ENCODE measurements at regions not wholly inside any gene's neighbourhood (a gene's known extent, or its start where the extent isn't known, plus 50 kb on each side); places are given as distances from the start of the nearest gene placed in this dataset.
A peak's percentile ranks its signal among the peaks of the same experiment; 100 is the strongest.
"Not testable (repeated sequence)": the region's sequence is repeated elsewhere in the genome, so short reads cannot be mapped to it uniquely, and the experiment has no call there.

GRCh38 chr2:132304661-132305380 lies 111.8 kb upstream of the GPR39 start:
- Mint-ChIP-seq H3K27ac (peak overlapping the region; percentile 67), H3K4me3 (peak overlapping the region; percentile 98)
- not testable (repeated sequence) for H3K36me3 Mint-ChIP-seq; H3K4me1 Mint-ChIP-seq (ENCODE audit: unreplicated experiment); H3K27me3 Mint-ChIP-seq; H3K9me3 Mint-ChIP-seq
- DNase-seq (ENCODE audit: extremely low spot score, unreplicated experiment), result peak; percentile 81
- TF ChIP-seq CTCF (conservative IDR thresholded peaks at IDR 0.05), result peak; percentile 38

- H3K27ac Mint-ChIP-seq; H3K27me3 Mint-ChIP-seq; H3K9me3 Mint-ChIP-seq; H3K36me3 Mint-ChIP-seq; DNase-seq (ENCODE audit: extremely low spot score, unreplicated experiment); H3K4me1 Mint-ChIP-seq (ENCODE audit: unreplicated experiment); H3K4me3 Mint-ChIP-seq: not testable (repeated sequence)
Measured at GRCh38 chr2:132307613-132308198, 108.9 kb upstream of the GPR39 start.

- H3K27ac Mint-ChIP-seq; H3K36me3 Mint-ChIP-seq; DNase-seq (ENCODE audit: extremely low spot score, unreplicated experiment); H3K27me3 Mint-ChIP-seq; H3K4me1 Mint-ChIP-seq (ENCODE audit: unreplicated experiment); H3K4me3 Mint-ChIP-seq; H3K9me3 Mint-ChIP-seq: not testable (repeated sequence)
Measured at GRCh38 chr2:132309203-132309602, 107.4 kb upstream of the GPR39 start.

- H3K27ac Mint-ChIP-seq; H3K9me3 Mint-ChIP-seq; H3K27me3 Mint-ChIP-seq; H3K36me3 Mint-ChIP-seq; H3K4me3 Mint-ChIP-seq; DNase-seq (ENCODE audit: extremely low spot score, unreplicated experiment); H3K4me1 Mint-ChIP-seq (ENCODE audit: unreplicated experiment): not testable (repeated sequence)
Measured at GRCh38 chr2:132315546-132315945, 101.1 kb upstream of the GPR39 start.

GRCh38 chr2:132317026-132317680 lies 99.5 kb upstream of the GPR39 start:
- not testable (repeated sequence) for DNase-seq (ENCODE audit: extremely low spot score, unreplicated experiment); H3K4me3 Mint-ChIP-seq; H3K27me3 Mint-ChIP-seq; H3K36me3 Mint-ChIP-seq; H3K4me1 Mint-ChIP-seq (ENCODE audit: unreplicated experiment); H3K9me3 Mint-ChIP-seq; H3K27ac Mint-ChIP-seq

GRCh38 chr2:132318481-132318880 lies 98.1 kb upstream of the GPR39 start:
- H3K27me3 Mint-ChIP-seq; H3K9me3 Mint-ChIP-seq; H3K4me1 Mint-ChIP-seq (ENCODE audit: unreplicated experiment); DNase-seq (ENCODE audit: extremely low spot score, unreplicated experiment); H3K36me3 Mint-ChIP-seq; H3K27ac Mint-ChIP-seq; H3K4me3 Mint-ChIP-seq: not testable (repeated sequence)

GRCh38 chr2:132324005-132324404 lies 92.6 kb upstream of the GPR39 start:
- DNase-seq (ENCODE audit: extremely low spot score, unreplicated experiment); H3K9me3 Mint-ChIP-seq; H3K4me1 Mint-ChIP-seq (ENCODE audit: unreplicated experiment); H3K27ac Mint-ChIP-seq; H3K4me3 Mint-ChIP-seq; H3K36me3 Mint-ChIP-seq; H3K27me3 Mint-ChIP-seq: not testable (repeated sequence)

- not testable (repeated sequence) for H3K36me3 Mint-ChIP-seq; H3K4me3 Mint-ChIP-seq; DNase-seq (ENCODE audit: extremely low spot score, unreplicated experiment); H3K9me3 Mint-ChIP-seq; H3K27me3 Mint-ChIP-seq; H3K4me1 Mint-ChIP-seq (ENCODE audit: unreplicated experiment); H3K27ac Mint-ChIP-seq
Measured at GRCh38 chr2:132332345-132333033, 84.1 kb upstream of the GPR39 start.

GRCh38 chr2:132337135-132337534 lies 79.5 kb upstream of the GPR39 start:
- not testable (repeated sequence) for H3K4me1 Mint-ChIP-seq (ENCODE audit: unreplicated experiment); H3K4me3 Mint-ChIP-seq; H3K27ac Mint-ChIP-seq; H3K27me3 Mint-ChIP-seq; DNase-seq (ENCODE audit: extremely low spot score, unreplicated experiment); H3K9me3 Mint-ChIP-seq; H3K36me3 Mint-ChIP-seq

GRCh38 chr2:132337844-132338243 lies 78.8 kb upstream of the GPR39 start:
- H3K27ac Mint-ChIP-seq; DNase-seq (ENCODE audit: extremely low spot score, unreplicated experiment); H3K4me1 Mint-ChIP-seq (ENCODE audit: unreplicated experiment); H3K4me3 Mint-ChIP-seq; H3K9me3 Mint-ChIP-seq; H3K27me3 Mint-ChIP-seq; H3K36me3 Mint-ChIP-seq: not testable (repeated sequence)

GRCh38 chr2:132347041-132347780 lies 69.4 kb upstream of the GPR39 start:
- not testable (repeated sequence) for H3K36me3 Mint-ChIP-seq; H3K27me3 Mint-ChIP-seq; H3K4me1 Mint-ChIP-seq (ENCODE audit: unreplicated experiment); H3K9me3 Mint-ChIP-seq
- peak; percentile 76 for DNase-seq (ENCODE audit: extremely low spot score, unreplicated experiment)
- H3K27ac Mint-ChIP-seq, result peak overlapping the region; percentile 88
- peak overlapping the region; percentile 85 for H3K4me3 Mint-ChIP-seq

All from type B pancreatic cell (in vitro differentiated cells).